GM19328 (cell line): ENCODE measurements at regions not wholly inside any gene's neighbourhood (a gene's known extent, or its start where the extent isn't known, plus 50 kb on each side); places are given as distances from the start of the nearest gene placed in this dataset.

Experiments
- ATAC-seq: cut with Tn5 transposase; IDR thresholded peaks from one replicate; pipeline ENCODE4 v1.9.1; 2021; ENCODE audit warnings: mild to moderate bottlenecking, moderate library complexity; ENCODE audit not compliant: unreplicated experiment

DNA sequence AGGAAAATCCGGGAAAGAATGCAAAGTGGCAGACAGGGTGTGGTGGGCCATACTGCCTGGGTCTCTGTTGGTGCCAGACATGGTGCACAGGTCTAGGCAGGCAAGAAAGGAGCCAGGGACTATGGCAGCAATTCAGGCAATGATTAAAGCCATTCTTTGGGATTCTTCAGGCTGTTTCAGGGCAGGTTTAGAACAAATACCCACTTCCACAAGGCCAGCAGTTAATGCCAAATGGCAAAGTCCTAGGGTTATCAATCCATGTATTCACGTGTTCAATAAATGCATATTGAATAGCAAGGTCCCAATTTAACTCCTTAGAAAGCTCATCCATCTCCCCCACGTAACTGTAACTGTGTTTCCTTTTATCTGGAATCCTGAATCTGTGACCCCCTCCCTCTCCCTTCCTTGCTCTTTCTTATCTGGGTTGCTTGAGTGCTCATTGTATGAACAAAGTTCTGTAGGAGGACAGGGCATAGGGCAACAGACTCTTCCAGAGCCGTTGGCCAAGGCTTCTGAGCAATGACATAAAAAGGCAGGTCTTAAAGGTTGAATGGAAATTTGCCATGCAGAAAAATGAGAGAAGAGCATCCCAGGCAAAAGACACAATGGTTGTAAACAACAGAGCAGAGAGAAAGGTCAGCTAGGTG, 146.8 kb upstream of the KLHL29 start:
- no peak for ATAC-seq

DNA sequence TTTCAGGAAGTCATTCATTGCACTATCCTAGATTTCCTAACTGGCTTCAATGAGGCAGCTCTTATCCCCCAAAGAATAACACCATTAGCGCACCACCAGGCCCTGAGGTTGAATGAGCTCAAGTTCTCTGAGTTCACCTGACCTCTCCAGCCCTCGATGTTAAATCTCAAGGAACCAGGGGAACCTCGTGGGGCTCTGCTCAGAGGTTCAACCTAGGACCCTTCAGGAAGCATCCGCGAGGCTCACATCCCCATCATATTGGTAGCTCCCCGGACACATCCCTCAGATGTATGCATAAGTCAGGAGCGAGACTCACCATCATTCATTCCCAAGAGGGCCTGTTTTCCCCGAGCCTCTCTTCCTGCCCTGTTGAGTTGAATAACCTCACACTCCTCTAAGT, 145.6 kb upstream of the KLHL29 start:
- ATAC-seq = no peak

DNA sequence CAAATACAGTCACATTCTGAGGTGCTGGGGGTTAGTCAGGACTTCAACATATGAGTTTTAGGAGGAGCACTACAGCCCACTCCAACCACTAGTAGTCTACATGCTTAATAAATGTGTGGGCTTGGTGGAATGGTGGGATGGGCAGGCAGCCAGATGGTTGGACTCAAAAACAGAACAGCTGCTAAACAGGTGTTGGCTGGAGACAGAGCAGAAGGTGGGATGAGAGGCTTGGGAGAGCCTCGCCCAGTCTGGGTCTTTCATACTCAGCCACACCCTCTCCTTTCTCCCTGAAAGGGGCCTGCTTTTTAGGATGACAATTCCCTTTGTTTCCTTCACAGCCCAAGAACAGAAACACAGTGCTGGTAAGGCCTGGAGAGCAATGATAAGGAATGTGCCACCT, 143.9 kb upstream of the KLHL29 start:
- ATAC-seq = no peak

DNA sequence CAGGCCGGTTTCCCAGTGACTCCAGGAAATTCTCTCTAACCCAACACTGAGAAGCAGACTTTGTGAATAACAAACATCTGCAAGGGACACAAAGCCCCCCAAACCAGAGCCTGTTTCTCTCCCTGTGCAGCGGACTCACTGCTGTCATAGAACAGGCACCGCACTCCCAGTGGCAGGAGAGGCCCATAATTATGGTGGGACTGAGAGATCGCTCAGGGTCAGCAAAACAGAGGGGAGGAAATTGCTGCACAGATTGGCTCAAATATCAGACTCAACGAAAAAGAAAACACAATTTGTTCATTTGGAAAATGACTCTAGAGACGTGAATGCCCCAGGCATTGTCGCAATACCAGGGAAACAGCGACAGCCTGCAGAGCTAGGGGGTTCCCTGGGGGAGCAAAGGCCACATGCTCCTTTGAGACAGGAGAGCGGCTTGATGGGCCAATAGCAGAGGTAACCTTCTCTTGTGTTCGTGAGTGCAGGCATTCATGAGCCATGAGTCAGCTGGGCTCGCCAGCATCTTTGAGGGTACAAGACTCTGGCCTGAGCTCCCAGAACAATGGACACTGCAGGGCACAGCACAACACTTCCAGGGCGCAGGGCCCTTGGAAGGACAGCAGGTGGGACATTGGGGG, 143.3 kb upstream of the KLHL29 start:
- ATAC-seq = no peak

DNA sequence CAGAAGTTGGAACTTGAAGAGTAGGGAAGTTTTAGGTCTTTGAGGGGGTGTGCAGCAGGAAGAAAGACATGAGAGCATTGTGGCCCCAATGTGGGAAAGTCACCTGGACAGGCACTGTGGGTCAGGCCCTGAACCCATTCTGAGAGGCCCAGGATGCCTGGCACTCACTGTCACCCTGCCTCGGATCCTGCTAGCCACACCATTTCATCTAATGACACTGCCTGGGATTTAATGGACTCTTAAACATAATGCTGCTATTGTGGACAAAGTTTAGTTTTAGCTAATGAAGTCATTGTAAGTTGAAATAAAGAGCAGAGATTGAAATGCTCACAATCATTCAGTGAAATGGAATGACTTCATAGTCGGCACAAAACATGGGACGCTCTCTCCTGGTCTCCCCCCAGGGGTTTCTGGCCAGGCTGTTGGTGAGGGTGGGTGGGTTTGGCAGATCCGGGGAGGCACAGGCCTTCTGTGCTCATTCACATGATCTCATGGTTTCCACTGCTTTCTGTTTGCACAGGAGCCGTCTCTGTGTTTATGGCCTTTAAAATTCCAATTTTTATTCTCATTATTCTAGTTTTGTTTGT, 141.8 kb upstream of the KLHL29 start:
- no peak for ATAC-seq

DNA sequence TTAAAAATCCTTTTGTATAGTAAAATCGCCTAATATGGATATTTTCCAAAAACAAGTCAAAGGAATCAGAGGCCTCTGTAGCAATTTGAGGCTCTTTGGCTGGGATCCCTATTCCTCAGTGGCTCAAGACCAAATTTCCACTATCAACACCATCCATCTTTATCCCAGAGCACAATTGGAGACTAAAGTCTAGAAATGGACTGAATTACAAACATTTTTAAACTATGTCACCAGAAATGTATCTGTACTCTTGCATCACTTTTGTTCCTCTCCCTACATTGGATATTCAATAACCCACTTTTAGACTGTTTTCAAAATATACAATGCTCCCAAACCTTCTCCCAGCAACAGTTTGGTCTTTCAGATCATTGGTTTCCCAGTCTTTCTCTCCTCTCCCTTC, 140.4 kb upstream of the KLHL29 start:
- no peak for ATAC-seq

DNA sequence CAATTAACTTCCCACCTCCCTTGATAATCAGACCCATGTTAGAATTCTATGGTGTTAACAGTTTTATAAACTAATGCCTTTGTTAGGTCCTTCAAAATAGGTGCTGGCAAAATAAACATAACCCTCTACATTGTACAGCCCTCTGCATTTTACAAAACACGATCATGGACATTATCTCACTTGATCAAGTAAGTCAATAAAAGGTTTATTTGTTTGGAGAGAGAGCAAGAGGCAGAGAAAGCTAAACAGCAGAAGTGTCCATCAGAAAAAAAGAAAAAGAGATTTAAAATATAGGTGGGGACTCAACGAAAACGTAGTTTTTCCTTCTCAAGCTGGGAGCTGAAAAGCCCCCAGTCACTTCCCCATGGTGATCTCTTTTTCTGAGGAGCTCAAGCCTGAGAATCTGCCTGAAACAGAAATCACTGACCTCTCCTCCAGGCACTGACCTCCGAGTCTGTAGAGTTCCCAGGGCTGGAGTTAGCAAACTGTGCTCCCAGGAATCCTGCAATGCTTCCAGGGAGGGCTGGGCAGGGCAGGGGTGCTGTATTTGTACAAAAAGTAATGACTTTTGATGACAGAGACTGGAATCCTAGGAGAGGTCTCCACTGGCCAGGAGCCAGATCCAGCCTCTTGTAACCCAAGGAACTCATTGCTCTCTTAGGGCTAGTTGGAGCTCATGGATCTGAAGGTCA, 137.8 kb upstream of the KLHL29 start:
- no peak for ATAC-seq

DNA sequence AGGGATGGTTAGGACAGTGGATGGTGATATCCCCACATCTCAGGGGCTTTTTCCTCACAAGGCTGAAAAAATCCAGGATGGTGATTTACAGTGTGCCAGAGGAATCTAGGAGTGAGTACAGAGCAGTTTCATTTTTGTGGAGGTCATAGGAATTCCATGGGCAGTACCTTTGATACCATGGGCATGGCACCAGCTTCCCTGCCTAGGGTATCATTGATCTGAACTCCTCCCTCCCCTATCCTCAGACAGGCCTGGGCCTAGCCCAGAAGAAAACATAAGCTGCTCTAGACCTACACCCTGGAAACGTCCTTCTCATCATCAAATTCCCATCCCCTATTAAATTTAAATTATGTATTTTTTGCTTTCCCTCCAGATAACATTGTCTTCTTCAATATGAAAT, 136.3 kb upstream of the KLHL29 start:
- ATAC-seq = no peak

DNA sequence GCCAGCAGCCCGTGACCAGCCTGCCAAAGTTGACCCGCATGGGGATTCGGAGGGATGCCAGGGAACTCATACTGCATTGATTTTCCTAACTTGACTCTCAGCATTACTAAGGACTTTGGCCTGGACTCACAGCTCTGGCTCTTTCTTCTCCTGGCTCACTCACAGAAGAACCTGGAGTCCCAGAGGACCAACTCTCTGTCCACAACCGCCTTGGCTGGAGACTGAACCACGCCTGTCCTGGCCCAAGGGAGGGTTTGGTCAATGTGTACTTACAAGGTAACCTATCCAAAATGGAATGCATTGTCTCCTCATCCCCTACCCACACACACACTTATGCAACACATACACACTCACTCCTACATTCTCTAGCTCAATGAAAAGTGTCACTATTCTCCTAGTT, 135.6 kb upstream of the KLHL29 start:
- no peak for ATAC-seq

DNA sequence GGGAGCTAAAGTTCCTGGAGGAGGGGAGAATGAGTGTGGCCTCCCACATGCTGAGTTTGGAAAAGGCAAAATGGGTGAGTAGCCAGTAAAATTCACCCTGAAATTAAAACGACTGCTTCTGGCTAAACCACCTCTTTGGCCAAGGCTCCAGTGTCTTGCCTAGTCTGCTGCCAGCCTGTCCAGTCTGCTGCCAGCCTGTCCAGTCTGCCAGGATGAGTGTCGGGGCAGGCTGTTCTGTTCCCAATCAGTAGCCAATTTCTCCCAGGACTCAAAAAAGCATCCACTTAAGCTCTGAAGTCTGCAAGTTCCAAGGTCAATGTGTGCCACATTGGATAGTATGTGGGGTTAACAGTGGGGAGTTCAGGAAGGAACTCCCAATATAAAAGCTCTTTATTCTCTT, 134.6 kb upstream of the KLHL29 start:
- no peak for ATAC-seq

DNA sequence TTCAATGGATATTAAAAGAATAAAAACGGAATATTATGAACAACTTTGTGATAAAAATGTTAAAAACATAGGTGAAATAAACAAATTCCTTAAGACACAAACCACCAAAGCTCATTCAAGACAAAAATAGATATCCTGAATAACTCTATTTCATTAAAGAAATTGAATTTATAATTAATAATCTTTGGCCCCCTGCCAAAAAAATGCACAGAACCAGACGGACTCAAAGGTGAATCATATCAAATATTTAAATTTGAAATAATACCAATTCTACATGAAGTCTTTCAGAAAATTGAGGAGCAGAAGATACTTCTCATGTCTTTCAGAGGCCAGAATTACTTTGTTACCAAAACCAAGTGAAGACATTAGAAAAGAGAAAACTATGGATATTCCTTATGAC, 128.3 kb upstream of the KLHL29 start:
- no peak for ATAC-seq

DNA sequence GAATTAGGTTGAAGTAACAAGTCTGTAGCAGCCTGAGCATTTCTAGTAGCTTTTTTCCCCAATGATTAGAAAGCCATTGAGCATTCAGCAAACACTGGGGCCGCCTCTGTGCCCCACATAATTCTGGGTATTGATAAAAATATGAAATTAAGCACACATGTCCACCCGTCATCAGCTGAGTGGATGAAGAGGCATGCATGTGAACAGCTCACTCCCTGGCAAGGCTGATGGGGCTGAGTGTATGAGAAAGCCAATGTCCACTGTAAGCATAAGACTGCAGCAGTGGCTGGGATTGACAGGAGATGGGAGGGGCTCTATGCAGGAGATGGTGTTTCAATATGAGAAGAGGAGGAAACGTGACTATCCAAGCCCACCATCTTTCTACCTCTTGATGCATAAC, 124.4 kb upstream of the KLHL29 start:
- ATAC-seq = no peak

DNA sequence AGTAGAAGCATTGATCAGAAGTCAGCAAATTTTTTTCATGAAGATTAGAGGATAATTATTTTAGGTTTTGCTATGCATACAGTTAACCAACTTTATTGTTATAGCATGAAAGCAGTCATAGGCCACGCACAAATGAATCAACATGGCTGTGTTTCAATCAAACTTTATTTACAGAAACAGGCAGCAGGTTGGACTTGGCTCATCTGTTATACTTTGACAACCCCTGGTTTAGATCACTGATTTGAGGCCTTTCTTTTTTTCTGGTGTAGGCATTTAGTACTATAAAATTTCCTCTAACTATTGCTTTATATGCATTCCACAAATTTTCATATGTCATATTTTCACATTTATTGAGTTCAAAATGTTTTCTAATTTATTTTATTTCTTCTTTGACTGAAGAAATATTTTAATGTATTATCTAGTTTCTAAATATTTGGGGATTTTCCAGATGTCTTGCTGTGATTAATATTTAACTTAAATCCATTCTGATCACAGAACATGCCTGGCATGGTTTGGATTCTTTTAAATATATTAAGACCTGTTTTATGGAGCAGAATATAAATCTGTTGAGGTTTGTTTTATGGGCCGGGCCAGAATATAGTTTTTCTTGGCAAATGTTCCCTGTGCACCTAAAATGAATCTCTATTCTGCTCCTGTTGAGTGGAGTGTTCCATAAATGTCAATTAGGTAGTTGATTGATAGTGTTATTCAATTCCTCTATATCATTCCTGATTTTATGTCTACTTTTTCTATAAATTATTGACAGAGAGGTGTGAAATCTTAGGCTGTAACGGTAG, 116.3 kb upstream of the KLHL29 start:
- no peak for ATAC-seq

DNA sequence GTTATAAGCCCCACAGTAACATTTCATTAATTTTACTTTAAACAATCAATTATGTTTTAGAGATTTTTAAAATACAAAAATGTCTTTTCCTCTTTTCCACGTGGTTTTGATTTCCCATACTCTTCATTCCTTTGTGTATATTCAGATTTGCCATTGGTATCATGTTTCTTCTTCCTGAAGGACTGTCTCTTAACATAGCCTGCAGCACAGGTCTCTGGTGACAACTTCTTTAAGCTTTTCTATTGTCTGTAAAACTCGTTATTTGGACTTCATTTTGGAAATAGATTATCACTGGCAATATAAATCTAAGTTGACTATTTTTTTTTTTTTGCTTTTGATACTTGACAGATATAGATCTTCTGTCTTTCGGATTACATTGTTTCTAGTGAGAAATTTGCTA, 115.2 kb upstream of the KLHL29 start:
- ATAC-seq = no peak

DNA sequence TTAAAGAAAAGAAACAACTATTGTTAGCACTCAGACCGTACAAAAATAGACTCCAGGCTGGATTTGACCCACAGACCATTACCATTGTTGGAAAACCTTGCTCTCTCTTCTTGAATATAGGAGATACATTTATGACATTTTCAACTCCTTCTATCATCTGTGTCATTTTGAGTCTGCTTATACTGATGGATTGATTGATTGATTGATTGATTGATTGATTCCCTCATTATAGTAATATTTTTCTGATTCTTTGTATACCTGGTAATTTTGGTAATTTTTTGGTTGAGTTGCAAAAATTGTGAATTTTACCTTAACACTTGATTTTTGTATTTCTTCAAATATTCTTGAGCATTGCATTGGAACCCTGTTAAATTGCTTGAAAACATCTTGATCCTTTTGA, 114.2 kb upstream of the KLHL29 start:
- no peak for ATAC-seq

DNA sequence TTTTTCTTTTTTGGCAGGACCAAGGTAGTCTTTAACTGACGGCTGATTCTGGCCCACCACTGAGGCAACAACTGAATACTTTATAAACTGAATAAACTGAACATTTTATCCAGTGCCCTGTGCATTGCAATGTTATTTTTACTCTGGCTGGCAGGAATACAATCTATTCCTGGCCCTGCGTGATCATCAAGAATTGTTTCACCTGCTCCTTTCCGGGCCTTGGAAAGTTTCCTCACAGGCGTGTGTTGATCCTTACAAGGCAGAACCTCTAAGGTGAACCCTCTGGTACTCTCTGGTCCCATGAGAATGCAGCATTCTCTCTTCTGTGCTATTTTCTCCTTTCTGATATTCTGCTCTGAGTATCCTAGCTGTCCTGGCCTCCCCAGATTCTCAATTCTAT, 113.7 kb upstream of the KLHL29 start:
- ATAC-seq = no peak

DNA sequence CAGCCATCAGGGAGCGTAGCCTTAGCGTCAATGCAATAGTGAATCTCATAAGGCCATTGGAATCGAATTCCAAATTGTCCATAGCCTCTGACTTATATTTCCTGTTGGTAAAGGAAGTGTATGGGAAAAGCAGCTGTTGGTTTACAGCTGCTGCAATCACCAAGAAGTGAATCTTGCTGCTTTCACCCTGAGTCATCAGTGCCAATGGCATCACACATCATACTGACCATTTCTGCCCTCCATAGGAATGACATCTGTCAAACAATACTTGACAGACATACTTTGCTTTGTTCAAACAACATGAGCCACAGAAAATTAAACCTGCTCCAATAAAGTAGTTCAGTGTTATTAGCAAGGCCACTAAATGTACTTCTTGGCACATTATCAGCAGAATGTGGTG, 111.2 kb upstream of the KLHL29 start:
- ATAC-seq = no peak

DNA sequence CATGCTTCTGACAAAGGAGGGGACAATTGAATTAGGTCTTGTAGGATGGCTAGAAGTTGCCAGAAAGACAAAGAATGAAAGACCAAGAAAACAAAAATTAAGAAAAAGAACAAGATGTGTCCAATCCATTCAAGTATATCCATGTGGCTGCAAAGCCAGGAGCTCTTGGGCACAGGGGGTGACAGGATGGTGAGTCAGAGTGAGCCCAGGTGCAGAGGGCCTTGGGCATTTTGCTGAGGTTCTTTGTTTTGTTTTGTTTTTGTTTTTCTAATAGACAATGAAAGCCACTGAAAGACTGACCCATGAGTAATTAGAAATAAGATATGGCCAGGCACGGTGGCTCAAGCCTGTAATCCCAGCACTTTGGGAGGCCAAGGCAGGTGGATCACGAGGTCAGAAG, 104.6 kb upstream of the KLHL29 start:
- no peak for ATAC-seq

DNA sequence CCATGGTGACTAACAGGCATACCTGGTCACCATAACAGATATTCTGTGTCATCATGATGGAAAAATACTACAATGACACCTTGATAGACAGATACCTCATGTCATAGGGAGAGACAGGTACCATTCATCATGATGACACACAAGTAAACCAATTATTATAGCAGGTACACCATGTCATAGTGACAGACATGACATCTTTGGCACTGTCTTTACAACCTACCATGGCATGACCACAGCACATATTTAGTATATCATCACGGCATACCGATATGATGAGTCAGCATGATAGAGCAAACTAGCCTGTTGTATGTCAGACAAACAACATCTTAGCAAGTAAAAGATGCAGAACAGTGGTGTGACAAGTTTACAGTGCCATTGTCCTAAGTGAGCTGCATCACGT, 101.3 kb upstream of the KLHL29 start:
- ATAC-seq = no peak

DNA sequence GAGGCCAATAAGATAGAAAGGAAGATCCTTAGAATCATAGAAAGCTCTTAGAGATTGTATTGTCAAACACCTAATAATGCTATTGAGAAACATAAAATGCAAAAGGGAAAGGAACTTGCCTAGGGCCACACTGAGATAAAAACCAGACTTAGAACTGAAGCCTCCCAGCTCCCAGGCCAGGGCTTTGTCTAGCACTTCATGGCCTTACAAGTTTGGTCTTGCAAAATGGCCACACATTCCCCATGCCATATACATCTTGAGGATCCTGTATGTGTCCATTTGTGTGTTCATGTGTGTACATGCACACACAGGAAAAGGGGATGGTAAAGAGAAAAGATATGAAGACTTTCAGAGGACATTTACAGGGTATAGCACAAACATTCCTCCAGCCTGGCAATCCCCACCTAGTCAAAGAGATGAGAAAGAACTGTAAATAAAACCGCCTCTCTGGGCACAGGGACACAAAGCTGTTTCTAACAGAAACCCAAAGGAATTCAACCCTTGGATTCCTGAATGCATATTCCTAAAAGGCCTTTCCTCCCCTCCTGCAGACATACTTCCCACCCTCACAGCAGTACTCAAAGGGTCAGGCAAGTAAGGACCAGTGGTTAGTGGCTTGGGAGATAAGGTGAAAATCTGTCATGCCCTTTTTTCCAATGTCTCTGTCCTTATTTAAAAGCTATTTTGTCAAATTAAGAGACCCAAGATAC, 99.7 kb upstream of the KLHL29 start:
- ATAC-seq = no peak
